ENCODE measurements at regions not wholly inside any gene's neighbourhood (a gene's known extent, or its start where the extent isn't known, plus 50 kb on each side); places are given as distances from the start of the nearest gene placed in this dataset.

- Histone ChIP-seq H3K27ac (ENCODE audit: insufficient read depth, low read length, poor library complexity, severe bottlenecking) (no peak overlapping the region), H3K9me3 (ENCODE audit: control insufficient read depth in 2 of 2, low read length in 2 of 2) (no peaks in the 10 kb centered on the region), H3K27me3 (ENCODE audit: control insufficient read depth, insufficient read depth, low read length) (no peaks in the 10 kb centered on the region), H3K4me1 (ENCODE audit: control insufficient read depth, insufficient read depth, low read length, poor library complexity, severe bottlenecking) (no peaks in the 10 kb centered on the region), H3K36me3 (ENCODE audit: control insufficient read depth, insufficient read depth, low read length) (no peaks in the 10 kb centered on the region), H3K4me3 (ENCODE audit: low read depth, low read length) (no peak overlapping the region)
- H3K4me1 Mint-ChIP-seq, result no peaks in the 10 kb centered on the region
- peaks cover 3 to 10% (median 5%) of the 10 kb centered on the region in 7 donors for H3K9me3 Mint-ChIP-seq
- H3K36me3 Mint-ChIP-seq, result no peaks in the 10 kb centered on the region
- DNase-seq, result no peak
- no peak for ATAC-seq (ENCODE audit: low read depth in 2 of 2)
- no peak overlapping the region for H3K4me3 Mint-ChIP-seq
- H3K27ac Mint-ChIP-seq, result no peak overlapping the region
- no peaks in the 10 kb centered on the region for H3K27me3 Mint-ChIP-seq
These were observed 197.7 kb downstream of the SLITRK6 start for GRCh38 chr13:85601526-85601925.

GRCh38 chr13:85597790-85598500 is 201.3 kb downstream of the SLITRK6 start:
- Mint-ChIP-seq H3K36me3 (no peaks in the 10 kb centered on the region), H3K4me1 (no peaks in the 10 kb centered on the region), H3K27ac (no peak overlapping the region), H3K27me3 (no peaks in the 10 kb centered on the region), H3K9me3 (peaks cover 0 to 15% (median 7%) of the 10 kb centered on the region in 7 donors), H3K4me3 (no peak overlapping the region)
- Histone ChIP-seq H3K4me3 (ENCODE audit: low read depth, low read length) (no peak overlapping the region), H3K9me3 (ENCODE audit: control insufficient read depth in 2 of 2, low read length in 2 of 2) (peaks cover 0 to 4% of the 10 kb centered on the region in 2 experiments), H3K27me3 (ENCODE audit: control insufficient read depth, insufficient read depth, low read length) (no peaks in the 10 kb centered on the region), H3K36me3 (ENCODE audit: control insufficient read depth, insufficient read depth, low read length) (no peaks in the 10 kb centered on the region), H3K27ac (ENCODE audit: insufficient read depth, low read length, poor library complexity, severe bottlenecking) (no peak overlapping the region), H3K4me1 (ENCODE audit: control insufficient read depth, insufficient read depth, low read length, poor library complexity, severe bottlenecking) (no peaks in the 10 kb centered on the region)
- DNase-seq (no peak), ATAC-seq (ENCODE audit: low read depth in 2 of 2) (no peak)

GRCh38 chr13:85592211-85592610 is 207.0 kb downstream of the SLITRK6 start:
- no peaks in the 10 kb centered on the region for H3K36me3 ChIP-seq (ENCODE audit: control insufficient read depth, insufficient read depth, low read length)
- Mint-ChIP-seq H3K27me3 (no peaks in the 10 kb centered on the region), H3K4me1 (no peaks in the 10 kb centered on the region), H3K9me3 (peaks cover 5 to 16% (median 7%) of the 10 kb centered on the region in 7 donors), H3K27ac (no peak overlapping the region), H3K36me3 (no peaks in the 10 kb centered on the region), H3K4me3 (no peak overlapping the region)
- H3K9me3 ChIP-seq (ENCODE audit: control insufficient read depth in 2 of 2, low read length in 2 of 2), result peaks cover 0 to 4% of the 10 kb centered on the region in 2 experiments
- H3K27ac ChIP-seq (ENCODE audit: insufficient read depth, low read length, poor library complexity, severe bottlenecking), result no peak overlapping the region
- no peaks in the 10 kb centered on the region for H3K4me1 ChIP-seq (ENCODE audit: control insufficient read depth, insufficient read depth, low read length, poor library complexity, severe bottlenecking)
- H3K27me3 ChIP-seq (ENCODE audit: control insufficient read depth, insufficient read depth, low read length), result no peaks in the 10 kb centered on the region
- ATAC-seq (ENCODE audit: low read depth in 2 of 2) (no peak), DNase-seq (no peak)
- H3K4me3 ChIP-seq (ENCODE audit: low read depth, low read length), result no peak overlapping the region

GRCh38 chr13:85590231-85590931 is 208.8 kb downstream of the SLITRK6 start:
- H3K4me1 Mint-ChIP-seq, result no peaks in the 10 kb centered on the region
- peaks cover 4 to 21% (median 9%) of the 10 kb centered on the region in 7 donors for H3K9me3 Mint-ChIP-seq
- H3K27me3 Mint-ChIP-seq, result no peaks in the 10 kb centered on the region
- H3K4me3 Mint-ChIP-seq, result no peak overlapping the region
- H3K27ac ChIP-seq (ENCODE audit: insufficient read depth, low read length, poor library complexity, severe bottlenecking), result no peak overlapping the region
- H3K36me3 Mint-ChIP-seq, result no peaks in the 10 kb centered on the region
- H3K27me3 ChIP-seq (ENCODE audit: control insufficient read depth, insufficient read depth, low read length), result no peaks in the 10 kb centered on the region
- DNase-seq, result no peak
- no peaks in the 10 kb centered on the region for H3K4me1 ChIP-seq (ENCODE audit: control insufficient read depth, insufficient read depth, low read length, poor library complexity, severe bottlenecking)
- H3K4me3 ChIP-seq (ENCODE audit: low read depth, low read length), result no peak overlapping the region
- peak overlapping the region in 1 of 3 donors; percentile 5 for H3K27ac Mint-ChIP-seq
- ATAC-seq (ENCODE audit: low read depth in 2 of 2), result no peak
- peaks cover 0 to 4% of the 10 kb centered on the region in 2 experiments for H3K9me3 ChIP-seq (ENCODE audit: control insufficient read depth in 2 of 2, low read length in 2 of 2)
- H3K36me3 ChIP-seq (ENCODE audit: control insufficient read depth, insufficient read depth, low read length), result no peaks in the 10 kb centered on the region

- H3K4me3 ChIP-seq (ENCODE audit: low read depth, low read length), result no peak overlapping the region
- H3K36me3 Mint-ChIP-seq, result no peaks in the 10 kb centered on the region
- H3K9me3 Mint-ChIP-seq, result peaks cover 2 to 17% (median 9%) of the 10 kb centered on the region in 7 donors
- no peaks in the 10 kb centered on the region for H3K4me1 Mint-ChIP-seq
- H3K27ac ChIP-seq (ENCODE audit: insufficient read depth, low read length, poor library complexity, severe bottlenecking), result no peak overlapping the region
- no peaks in the 10 kb centered on the region for H3K36me3 ChIP-seq (ENCODE audit: control insufficient read depth, insufficient read depth, low read length)
- no peak overlapping the region for H3K27ac Mint-ChIP-seq
- no peaks in the 10 kb centered on the region for H3K27me3 Mint-ChIP-seq
- peaks cover 0 to 4% of the 10 kb centered on the region in 2 experiments for H3K9me3 ChIP-seq (ENCODE audit: control insufficient read depth in 2 of 2, low read length in 2 of 2)
- ATAC-seq (ENCODE audit: low read depth in 2 of 2), result no peak
- no peaks in the 10 kb centered on the region for H3K27me3 ChIP-seq (ENCODE audit: control insufficient read depth, insufficient read depth, low read length)
- no peak overlapping the region for H3K4me3 Mint-ChIP-seq
- DNase-seq, result no peak
- H3K4me1 ChIP-seq (ENCODE audit: control insufficient read depth, insufficient read depth, low read length, poor library complexity, severe bottlenecking), result no peaks in the 10 kb centered on the region
These were observed 210.2 kb downstream of the SLITRK6 start for GRCh38 chr13:85589021-85589420.

- H3K4me3 ChIP-seq (ENCODE audit: low read depth, low read length), result no peak overlapping the region
- H3K4me1 Mint-ChIP-seq, result no peaks in the 10 kb centered on the region
- H3K27ac ChIP-seq (ENCODE audit: insufficient read depth, low read length, poor library complexity, severe bottlenecking), result no peak overlapping the region
- peaks cover 2 to 17% (median 9%) of the 10 kb centered on the region in 7 donors for H3K9me3 Mint-ChIP-seq
- no peak for ATAC-seq (ENCODE audit: low read depth in 2 of 2)
- H3K4me1 ChIP-seq (ENCODE audit: control insufficient read depth, insufficient read depth, low read length, poor library complexity, severe bottlenecking), result no peaks in the 10 kb centered on the region
- H3K27ac Mint-ChIP-seq, result no peak overlapping the region
- no peaks in the 10 kb centered on the region for H3K27me3 Mint-ChIP-seq
- no peaks in the 10 kb centered on the region for H3K36me3 Mint-ChIP-seq
- no peaks in the 10 kb centered on the region for H3K36me3 ChIP-seq (ENCODE audit: control insufficient read depth, insufficient read depth, low read length)
- H3K4me3 Mint-ChIP-seq, result no peak overlapping the region
- DNase-seq, result no peak
- no peaks in the 10 kb centered on the region for H3K27me3 ChIP-seq (ENCODE audit: control insufficient read depth, insufficient read depth, low read length)
- H3K9me3 ChIP-seq (ENCODE audit: control insufficient read depth in 2 of 2, low read length in 2 of 2), result peaks cover 0 to 4% of the 10 kb centered on the region in 2 experiments
These were observed 210.9 kb downstream of the SLITRK6 start for GRCh38 chr13:85588359-85588758.

- Histone ChIP-seq H3K4me3 (ENCODE audit: low read depth, low read length) (no peak overlapping the region), H3K27me3 (ENCODE audit: control insufficient read depth, insufficient read depth, low read length) (no peaks in the 10 kb centered on the region), H3K9me3 (ENCODE audit: control insufficient read depth in 2 of 2, low read length in 2 of 2) (peaks cover 0 to 4% of the 10 kb centered on the region in 2 experiments), H3K27ac (ENCODE audit: insufficient read depth, low read length, poor library complexity, severe bottlenecking) (no peak overlapping the region), H3K4me1 (ENCODE audit: control insufficient read depth, insufficient read depth, low read length, poor library complexity, severe bottlenecking) (no peaks in the 10 kb centered on the region), H3K36me3 (ENCODE audit: control insufficient read depth, insufficient read depth, low read length) (no peaks in the 10 kb centered on the region)
- no peak overlapping the region for H3K4me3 Mint-ChIP-seq
- peaks cover 3 to 20% (median 9%) of the 10 kb centered on the region in 7 donors for H3K9me3 Mint-ChIP-seq
- H3K27me3 Mint-ChIP-seq, result no peaks in the 10 kb centered on the region
- no peak overlapping the region for H3K27ac Mint-ChIP-seq
- DNase-seq (no peak), ATAC-seq (ENCODE audit: low read depth in 2 of 2) (no peak)
- H3K36me3 Mint-ChIP-seq, result no peaks in the 10 kb centered on the region
- no peaks in the 10 kb centered on the region for H3K4me1 Mint-ChIP-seq
These were observed 212.4 kb downstream of the SLITRK6 start for GRCh38 chr13:85586856-85587255.
